Upper lobe of right lung (tissue), 1 donor: ENCODE measurements at regions not wholly inside any gene's neighbourhood (a gene's known extent, or its start where the extent isn't known, plus 50 kb on each side); places are given as distances from the start of the nearest gene placed in this dataset.

Source experiments
- ATAC-seq: fragments of 200-7000 bp; cut with Tn5 transposase; one replicate; pipeline ENCODE4 v1.9.1; 2020; ENCODE audit warnings: mild to moderate bottlenecking, moderate library complexity
- DNase-seq: peaks from one replicate; pipeline ENCODE4 v3.0.0-alpha.2; 2020
- H3K27ac ChIP-seq: fragments of 200-600 bp; one replicate; pipeline ENCODE4 v1.8.0; 2022
- H3K27me3 ChIP-seq: fragments of 200-600 bp; one replicate; pipeline ENCODE4 v1.8.0; 2022; ENCODE audit warnings: mild to moderate bottlenecking
- H3K36me3 ChIP-seq: fragments of 200-600 bp; one replicate; pipeline ENCODE4 v1.8.0; 2022
- H3K4me1 ChIP-seq: fragments of 200-600 bp; one replicate; pipeline ENCODE4 v1.8.0; 2022
- H3K4me3 ChIP-seq: fragments of 200-600 bp; one replicate; pipeline ENCODE4 v1.8.0; 2022; ENCODE audit warnings: mild to moderate bottlenecking
- H3K9me3 ChIP-seq: fragments of 200-600 bp; one replicate; pipeline ENCODE4 v1.8.0; 2022
- CTCF ChIP-seq: fragments of 200-600 bp; IDR thresholded peaks from one replicate; pipeline ENCODE4 v1.8.0; 2022; ENCODE audit warnings: antibody characterized with exemption
- intact Hi-C: fragments of 100-400 bp; cut with DNase I; formaldehyde crosslinking; loops from one replicate; pipeline ENCODE4 v1.11.0; 2022
- donor health status: DM: no; HTN: yes; CAD: no; lungs with severe emphysema.

- Histone ChIP-seq H3K27ac (no peak overlapping the region), H3K4me3 (no peak overlapping the region), H3K4me1 (peaks cover 3% of the 10 kb centered on the region), H3K9me3 (no peaks in the 10 kb centered on the region), H3K36me3 (no peaks in the 10 kb centered on the region), H3K27me3 (no peaks in the 10 kb centered on the region)
- no peak for TF ChIP-seq CTCF
- DNase-seq = no peak
- intact Hi-C loops = no loop called here
- ATAC-seq = no peak
These were observed 203.2 kb downstream of the AHR start for GRCh38 chr7:17501441-17502212.

DNA sequence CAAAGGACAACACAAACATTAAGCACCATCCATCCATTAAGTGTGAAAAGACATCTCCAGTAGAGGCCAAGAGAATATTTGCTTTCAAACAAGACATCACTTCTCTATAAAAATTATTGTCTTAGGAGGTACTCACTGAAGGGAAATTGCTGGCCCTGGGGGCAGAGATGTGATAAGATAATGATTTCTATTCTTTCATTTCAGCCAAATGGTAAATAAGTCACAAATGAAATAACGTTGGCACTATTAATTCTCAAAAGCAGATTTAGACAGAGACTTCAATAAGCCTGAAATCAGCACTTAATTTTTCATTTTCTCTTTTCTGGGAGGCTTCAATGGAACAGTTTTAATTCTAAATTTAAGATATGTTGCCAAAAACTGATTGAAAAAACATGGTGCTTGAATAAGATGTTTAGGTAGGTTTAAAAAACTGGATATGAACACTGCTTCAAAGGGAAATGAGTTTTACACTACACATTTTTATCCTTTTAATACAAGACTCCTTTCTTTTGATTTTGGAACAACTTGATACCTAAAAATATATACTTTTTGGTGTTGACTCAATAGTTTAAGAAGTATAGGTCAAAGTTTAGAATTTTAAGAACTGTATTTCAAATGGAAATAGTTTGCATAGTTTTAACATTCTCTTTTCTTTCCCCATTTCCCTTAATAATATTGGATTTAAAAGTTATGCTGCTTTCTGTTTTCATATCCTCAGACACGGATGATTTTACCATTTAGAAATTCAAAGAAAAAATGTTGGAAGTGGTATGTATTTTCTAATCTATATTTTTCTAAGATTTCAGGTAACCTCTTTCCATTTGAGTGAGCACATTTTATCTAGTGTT, 204.0 kb downstream of the AHR start:
- no peaks in the 10 kb centered on the region for H3K36me3 ChIP-seq
- no peak overlapping the region for H3K27ac ChIP-seq
- TF ChIP-seq CTCF = no peak
- H3K27me3 ChIP-seq = no peaks in the 10 kb centered on the region
- no peaks in the 10 kb centered on the region for H3K9me3 ChIP-seq
- intact Hi-C loops = no loop called here
- H3K4me3 ChIP-seq = no peak overlapping the region
- H3K4me1 ChIP-seq = peaks cover 3% of the 10 kb centered on the region
- ATAC-seq (no peak), DNase-seq (no peak)

GRCh38 chr7:17506095-17506494, 207.6 kb downstream of the AHR start:
- no peaks in the 10 kb centered on the region for H3K9me3 ChIP-seq
- no peaks in the 10 kb centered on the region for H3K36me3 ChIP-seq
- intact Hi-C loops = no loop called here
- peak overlapping the region; percentile 8 for H3K27ac ChIP-seq
- peaks cover 3% of the 10 kb centered on the region for H3K4me1 ChIP-seq
- no peak for TF ChIP-seq CTCF
- ATAC-seq (peak; percentile 74), DNase-seq (no peak)
- H3K4me3 ChIP-seq = no peak overlapping the region
- H3K27me3 ChIP-seq = no peaks in the 10 kb centered on the region

- TF ChIP-seq CTCF = no peak
- Histone ChIP-seq H3K36me3 (no peaks in the 10 kb centered on the region), H3K4me1 (peaks cover 3% of the 10 kb centered on the region), H3K27ac (peak overlapping the region; percentile 8), H3K4me3 (no peak overlapping the region), H3K9me3 (no peaks in the 10 kb centered on the region), H3K27me3 (no peaks in the 10 kb centered on the region)
- intact Hi-C loops = no loop called here
- DNase-seq (no peak), ATAC-seq (no peak)
These were observed 208.1 kb downstream of the AHR start for GRCh38 chr7:17506596-17506995.

- H3K4me3 ChIP-seq = no peak overlapping the region
- intact Hi-C loops = no loop called here
- H3K36me3 ChIP-seq = no peaks in the 10 kb centered on the region
- no peaks in the 10 kb centered on the region for H3K4me1 ChIP-seq
- no peak for DNase-seq
- no peaks in the 10 kb centered on the region for H3K27me3 ChIP-seq
- H3K9me3 ChIP-seq = no peaks in the 10 kb centered on the region
- TF ChIP-seq CTCF = no peak
- no peak for ATAC-seq
- no peak overlapping the region for H3K27ac ChIP-seq
These were observed 209.3 kb downstream of the AHR start for GRCh38 chr7:17507717-17508116.
